ENCODE measurements at regions not wholly inside any gene's neighbourhood (a gene's known extent, or its start where the extent isn't known, plus 50 kb on each side); places are given as distances from the start of the nearest gene placed in this dataset.

DNA sequence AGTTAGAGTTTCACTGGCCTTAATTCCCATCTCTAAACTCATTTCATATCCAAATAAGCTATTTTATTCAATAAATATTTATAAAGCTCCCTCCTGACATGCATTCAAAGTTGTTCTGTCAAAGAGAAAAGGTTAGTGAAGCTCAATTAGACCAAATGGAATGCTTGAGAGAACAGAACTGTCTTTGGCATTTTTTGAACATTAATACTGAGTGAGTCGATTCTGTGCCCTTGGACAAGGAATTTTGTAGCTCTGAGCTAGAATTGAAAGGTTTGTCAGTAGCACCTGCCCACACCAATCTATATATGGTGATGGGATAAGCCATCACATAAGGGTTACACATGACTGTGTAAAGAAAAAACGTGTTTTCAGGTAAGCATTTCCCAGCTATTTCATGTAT lies 631.2 kb upstream of the CCNG1 start:
- TF ChIP-seq, protein P1, sequence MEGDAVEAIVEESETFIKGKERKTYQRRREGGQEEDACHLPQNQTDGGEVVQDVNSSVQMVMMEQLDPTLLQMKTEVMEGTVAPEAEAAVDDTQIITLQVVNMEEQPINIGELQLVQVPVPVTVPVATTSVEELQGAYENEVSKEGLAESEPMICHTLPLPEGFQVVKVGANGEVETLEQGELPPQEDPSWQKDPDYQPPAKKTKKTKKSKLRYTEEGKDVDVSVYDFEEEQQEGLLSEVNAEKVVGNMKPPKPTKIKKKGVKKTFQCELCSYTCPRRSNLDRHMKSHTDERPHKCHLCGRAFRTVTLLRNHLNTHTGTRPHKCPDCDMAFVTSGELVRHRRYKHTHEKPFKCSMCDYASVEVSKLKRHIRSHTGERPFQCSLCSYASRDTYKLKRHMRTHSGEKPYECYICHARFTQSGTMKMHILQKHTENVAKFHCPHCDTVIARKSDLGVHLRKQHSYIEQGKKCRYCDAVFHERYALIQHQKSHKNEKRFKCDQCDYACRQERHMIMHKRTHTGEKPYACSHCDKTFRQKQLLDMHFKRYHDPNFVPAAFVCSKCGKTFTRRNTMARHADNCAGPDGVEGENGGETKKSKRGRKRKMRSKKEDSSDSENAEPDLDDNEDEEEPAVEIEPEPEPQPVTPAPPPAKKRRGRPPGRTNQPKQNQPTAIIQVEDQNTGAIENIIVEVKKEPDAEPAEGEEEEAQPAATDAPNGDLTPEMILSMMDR (IDR thresholded peaks at IDR 0.05) = no peak
- no peak for TF ChIP-seq POLR2A (IDR thresholded peaks at IDR 0.05)

All from adrenal gland (tissue), 5 donors.